Fibroblast of pulmonary artery (primary cell): ENCODE measurements at regions not wholly inside any gene's neighbourhood (a gene's known extent, or its start where the extent isn't known, plus 50 kb on each side); places are given as distances from the start of the nearest gene placed in this dataset.

Source experiments
- DNase-seq: peaks from one replicate; pipeline ENCODE4 v3.0.0-alpha.2; 2010; ENCODE audit warnings: low read depth
- H3K4me3 ChIP-seq: replicated peaks from 2 replicates; pipeline ENCODE4 v1.5.1; 2011; ENCODE audit warnings: low read depth, mild to moderate bottlenecking, control low read depth, low read length, moderate library complexity
- CTCF ChIP-seq: IDR thresholded peaks from 2 replicates; pipeline ENCODE4 v1.5.1; 2011; ENCODE audit warnings: mild to moderate bottlenecking, control low read depth, low read length, inconsistent platforms; ENCODE audit errors: missing control alignments

DNA sequence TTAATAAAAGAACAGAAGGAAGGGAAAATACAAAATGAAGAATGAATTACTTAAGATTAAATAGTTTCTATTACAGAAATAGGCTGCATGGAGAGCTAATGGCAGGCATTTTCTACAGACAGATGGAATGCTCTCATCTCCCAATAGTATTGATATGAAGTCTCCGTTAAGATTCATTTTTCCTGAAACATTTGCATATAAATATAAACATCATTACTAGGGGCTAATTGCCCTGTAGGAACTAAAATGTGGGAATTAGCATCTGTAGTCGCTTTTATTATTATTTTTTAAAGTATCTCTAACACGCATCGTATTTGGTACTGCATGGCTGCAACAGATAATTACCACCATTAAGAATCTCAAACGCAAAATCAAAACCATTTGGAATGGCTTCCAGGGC, 2275.5 kb downstream of the MAT2B start:
- H3K4me3 ChIP-seq: no peak overlapping the region
- no peak for DNase-seq
- no peak for TF ChIP-seq CTCF

DNA sequence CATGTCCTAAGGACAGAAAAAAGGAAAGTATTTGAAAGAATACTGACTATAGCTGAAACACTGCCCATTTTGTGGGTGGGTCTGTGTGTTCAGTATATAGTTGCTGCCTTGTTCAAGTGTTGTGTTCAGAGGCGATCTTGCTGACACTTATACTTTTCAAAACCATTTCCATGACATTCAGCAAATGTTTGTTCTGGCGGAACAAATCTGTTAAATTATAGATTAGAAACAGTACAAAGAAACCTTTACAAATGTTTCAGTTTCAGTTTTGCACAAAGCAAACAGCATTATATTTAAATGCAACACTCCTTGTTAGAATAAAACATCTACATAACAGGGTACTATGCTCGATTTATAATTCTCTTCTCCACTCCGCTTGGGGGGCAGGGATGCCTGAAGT, 2276.3 kb downstream of the MAT2B start:
- DNase-seq: no peak
- TF ChIP-seq CTCF: no peak
- no peak overlapping the region for H3K4me3 ChIP-seq

GRCh38 chr5:165783024-165783423, 2277.6 kb downstream of the MAT2B start:
- H3K4me3 ChIP-seq: no peak overlapping the region
- no peak for DNase-seq
- no peak for TF ChIP-seq CTCF

GRCh38 chr5:165786073-165786472, 2280.7 kb downstream of the MAT2B start:
- H3K4me3 ChIP-seq: no peak overlapping the region
- DNase-seq: no peak
- TF ChIP-seq CTCF: no peak

- H3K4me3 ChIP-seq: no peak overlapping the region
- DNase-seq: no peak
- no peak for TF ChIP-seq CTCF
Measured at GRCh38 chr5:165795073-165795472, 2289.7 kb downstream of the MAT2B start.

DNA sequence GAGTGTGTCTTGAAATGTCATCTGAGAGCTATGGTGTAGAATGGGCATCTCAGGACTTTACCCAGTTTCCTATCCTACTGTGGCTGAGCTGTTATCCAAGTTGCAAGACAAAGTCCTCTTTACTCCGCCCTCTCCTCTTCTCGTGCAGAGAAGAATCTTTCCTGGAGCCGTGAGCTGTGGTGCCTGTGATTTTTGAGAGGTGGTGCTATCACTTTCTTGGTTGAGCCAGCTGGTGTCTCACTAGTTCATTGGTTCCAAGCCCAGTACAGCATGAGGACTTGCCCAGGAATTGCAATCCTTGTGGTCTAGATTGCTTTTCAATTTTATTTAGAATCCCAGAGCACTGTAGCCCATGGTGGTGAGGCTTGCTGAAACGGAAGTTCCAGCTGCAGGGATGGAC, 2300.3 kb downstream of the MAT2B start:
- no peak for TF ChIP-seq CTCF

GRCh38 chr5:165808335-165808734, 2302.9 kb downstream of the MAT2B start:
- no peak for TF ChIP-seq CTCF
- DNase-seq: no peak
- H3K4me3 ChIP-seq: no peak overlapping the region

More for the DNA sequence above, 2300.3 kb downstream of the MAT2B start:
- no peak overlapping the region for H3K4me3 ChIP-seq
- DNase-seq: no peak
